Activated naive CD4-positive, alpha-beta T cell treated with anti-CD3 and anti-CD28 coated beads, Interleukin-2, amount 10 ng/mL, durations not matched to agents 7 days and 5 days (primary cell): ENCODE measurements at regions not wholly inside any gene's neighbourhood (a gene's known extent, or its start where the extent isn't known, plus 50 kb on each side); places are given as distances from the start of the nearest gene placed in this dataset.
"Not testable (repeated sequence)": the region's sequence is repeated elsewhere in the genome, so short reads cannot be mapped to it uniquely, and the experiment has no call there.

Experiments
- CTCF ChIA-PET: fragments of 350-600 bp; sonication (Branson Sonifier 250); formaldehyde crosslinking; loops from one replicate; lab custom pipeline; 2021; ENCODE audit warnings: antibody characterized with exemption; lab: Charles Lee
- DNase-seq: peaks from one replicate; pipeline ENCODE4 v3.0.0-alpha.2; 2020
- H3K27ac Mint-ChIP-seq: one replicate; pipeline ENCODE4 v1.8.0; 2021; ENCODE audit warnings: mild to moderate bottlenecking, moderate library complexity, mixed read lengths
- H3K27me3 Mint-ChIP-seq: one replicate; pipeline ENCODE4 v1.8.0; 2021; ENCODE audit warnings: mild to moderate bottlenecking, mixed read lengths
- H3K36me3 Mint-ChIP-seq: one replicate; pipeline ENCODE4 v1.8.0; 2021; ENCODE audit warnings: mixed read lengths
- H3K4me1 Mint-ChIP-seq: one replicate; pipeline ENCODE4 v1.8.0; 2021; ENCODE audit warnings: mixed read lengths
- H3K4me3 Mint-ChIP-seq: one replicate; pipeline ENCODE4 v1.8.0; 2021; ENCODE audit warnings: mild to moderate bottlenecking, moderate library complexity, mixed read lengths
- H3K9me3 Mint-ChIP-seq: one replicate; pipeline ENCODE4 v1.8.0; 2021; ENCODE audit warnings: mixed read lengths

DNA sequence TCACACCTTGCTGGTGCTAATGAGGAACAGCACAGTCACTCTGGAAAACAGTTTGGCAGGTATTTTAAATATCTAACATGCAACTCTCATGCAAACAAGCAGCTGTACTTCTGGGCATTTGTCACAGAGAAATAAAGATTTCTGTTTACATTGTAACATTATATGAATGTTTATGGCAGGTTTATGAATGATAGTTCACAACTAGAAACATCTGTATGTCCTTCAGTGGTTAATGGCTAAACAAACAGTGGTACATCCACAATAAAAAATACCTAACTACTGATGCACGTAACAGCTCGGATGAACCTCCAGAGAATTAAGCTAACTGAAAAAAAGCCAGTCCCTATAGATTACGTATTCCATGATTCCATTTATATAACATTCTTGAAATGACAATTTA lies 109.6 kb downstream of the GPR37 start:
- Mint-ChIP-seq H3K4me1 (no peaks in the 10 kb centered on the region), H3K4me3 (no peak overlapping the region), H3K27me3 (no peaks in the 10 kb centered on the region), H3K27ac (no peak overlapping the region), H3K36me3 (no peaks in the 10 kb centered on the region), H3K9me3 (no peaks in the 10 kb centered on the region)
- no peak for DNase-seq
- CTCF ChIA-PET, result no interaction called here

- Mint-ChIP-seq H3K9me3 (no peaks in the 10 kb centered on the region), H3K4me1 (no peaks in the 10 kb centered on the region), H3K4me3 (no peak overlapping the region), H3K27me3 (no peaks in the 10 kb centered on the region), H3K36me3 (no peaks in the 10 kb centered on the region), H3K27ac (no peak overlapping the region)
- CTCF ChIA-PET, result no interaction called here
- no peak for DNase-seq
Measured at GRCh38 chr7:124652237-124652636, 113.4 kb downstream of the GPR37 start.

DNA sequence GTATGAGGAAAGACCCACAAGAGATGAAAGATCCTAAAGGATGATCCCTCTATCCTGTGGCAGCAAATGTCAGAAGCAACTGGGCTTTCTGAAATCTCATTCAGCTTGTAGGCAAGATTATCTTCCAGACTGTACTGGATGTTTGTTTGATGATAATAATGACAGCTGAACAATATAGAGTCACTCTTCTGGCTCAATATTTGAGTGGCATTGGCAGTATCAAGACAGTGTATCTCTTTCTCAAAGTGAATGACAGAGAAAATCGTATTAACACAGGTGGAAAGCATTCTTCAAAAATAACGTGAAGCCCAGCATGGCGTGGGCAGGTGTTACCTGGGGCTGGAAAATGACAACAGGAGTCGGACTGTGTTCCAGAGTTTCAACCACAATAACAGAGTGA lies 114.5 kb downstream of the GPR37 start:
- no peaks in the 10 kb centered on the region for H3K27me3 Mint-ChIP-seq
- no peak for DNase-seq
- no peak overlapping the region for H3K27ac Mint-ChIP-seq
- no peaks in the 10 kb centered on the region for H3K9me3 Mint-ChIP-seq
- H3K4me1 Mint-ChIP-seq, result no peaks in the 10 kb centered on the region
- H3K36me3 Mint-ChIP-seq, result no peaks in the 10 kb centered on the region
- H3K4me3 Mint-ChIP-seq, result no peak overlapping the region
- CTCF ChIA-PET, result no interaction called here

- no peaks in the 10 kb centered on the region for H3K9me3 Mint-ChIP-seq
- no peak for DNase-seq
- H3K4me3 Mint-ChIP-seq, result no peak overlapping the region
- CTCF ChIA-PET, result no interaction called here
- no peaks in the 10 kb centered on the region for H3K36me3 Mint-ChIP-seq
- no peak overlapping the region for H3K27ac Mint-ChIP-seq
- no peaks in the 10 kb centered on the region for H3K27me3 Mint-ChIP-seq
- no peaks in the 10 kb centered on the region for H3K4me1 Mint-ChIP-seq
Measured at GRCh38 chr7:124649397-124650014, 116.1 kb downstream of the GPR37 start.

DNA sequence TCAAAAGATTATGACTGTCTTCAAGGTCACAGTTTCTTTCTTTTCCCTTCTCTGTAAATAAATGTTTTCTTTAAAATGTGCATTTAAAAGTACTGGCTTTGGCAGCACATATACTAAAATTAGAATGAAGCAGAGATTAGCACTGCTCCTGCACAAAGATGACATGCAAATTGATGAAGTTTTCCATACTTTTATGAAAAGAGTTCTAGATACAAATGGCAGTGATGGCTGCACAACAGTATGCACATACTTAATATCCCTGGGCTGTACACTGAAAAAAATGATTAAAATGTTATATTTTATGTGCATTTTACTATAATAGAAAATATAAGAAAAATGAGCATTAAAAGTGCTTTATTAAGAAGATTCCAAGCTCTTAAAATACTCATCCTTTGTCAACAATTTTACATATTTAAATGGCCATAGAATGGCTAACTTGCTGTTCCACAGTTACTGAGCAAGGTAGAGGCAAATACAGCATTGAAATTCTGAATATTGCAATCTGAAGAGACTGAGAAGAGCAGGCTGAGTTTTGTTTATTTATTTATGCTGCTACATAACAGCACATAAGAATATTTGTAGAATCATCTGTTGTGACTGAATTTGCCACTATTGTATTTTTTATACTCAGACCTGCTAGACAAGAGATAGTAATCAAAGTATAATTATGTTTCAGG lies 117.8 kb downstream of the GPR37 start:
- DNase-seq, result no peak
- no peak overlapping the region for H3K4me3 Mint-ChIP-seq
- H3K27me3 Mint-ChIP-seq, result no peaks in the 10 kb centered on the region
- CTCF ChIA-PET, result no interaction called here
- H3K9me3 Mint-ChIP-seq, result no peaks in the 10 kb centered on the region
- no peaks in the 10 kb centered on the region for H3K4me1 Mint-ChIP-seq
- no peak overlapping the region for H3K27ac Mint-ChIP-seq
- no peaks in the 10 kb centered on the region for H3K36me3 Mint-ChIP-seq

- no peaks in the 10 kb centered on the region for H3K36me3 Mint-ChIP-seq
- no peaks in the 10 kb centered on the region for H3K4me1 Mint-ChIP-seq
- no peak overlapping the region for H3K4me3 Mint-ChIP-seq
- H3K27me3 Mint-ChIP-seq, result no peaks in the 10 kb centered on the region
- H3K27ac Mint-ChIP-seq, result no peak overlapping the region
- no peaks in the 10 kb centered on the region for H3K9me3 Mint-ChIP-seq
- no peak for DNase-seq
- CTCF ChIA-PET, result no interaction called here
Measured at GRCh38 chr7:124645704-124646103, 119.9 kb downstream of the GPR37 start.

- Mint-ChIP-seq H3K4me3 (no peak overlapping the region), H3K27me3 (no peaks in the 10 kb centered on the region), H3K9me3 (no peaks in the 10 kb centered on the region), H3K36me3 (no peaks in the 10 kb centered on the region), H3K4me1 (no peaks in the 10 kb centered on the region), H3K27ac (no peak overlapping the region)
- CTCF ChIA-PET, result no interaction called here
- no peak for DNase-seq
Measured at GRCh38 chr7:124643311-124643811, 122.2 kb downstream of the GPR37 start.

GRCh38 chr7:124635416-124635815 lies 130.2 kb downstream of the GPR37 start:
- no peak for DNase-seq
- no peaks in the 10 kb centered on the region for H3K27me3 Mint-ChIP-seq
- H3K4me3 Mint-ChIP-seq, result no peak overlapping the region

GRCh38 chr7:124633740-124634139 lies 131.9 kb downstream of the GPR37 start:
- Mint-ChIP-seq H3K4me3 (no peak overlapping the region), H3K27ac (no peak overlapping the region), H3K27me3 (no peaks in the 10 kb centered on the region), H3K36me3 (no peaks in the 10 kb centered on the region), H3K4me1 (no peaks in the 10 kb centered on the region), H3K9me3 (peaks cover 5% of the 10 kb centered on the region)
- no peak for DNase-seq
- CTCF ChIA-PET, result no interaction called here

More at GRCh38 chr7:124635416-124635815, 130.2 kb downstream of the GPR37 start:
- no peaks in the 10 kb centered on the region for H3K4me1 Mint-ChIP-seq
- H3K27ac Mint-ChIP-seq, result no peak overlapping the region
- peaks cover 5% of the 10 kb centered on the region for H3K9me3 Mint-ChIP-seq
- no peaks in the 10 kb centered on the region for H3K36me3 Mint-ChIP-seq
- CTCF ChIA-PET, result no interaction called here

GRCh38 chr7:124630395-124630794 lies 135.2 kb downstream of the GPR37 start:
- no peak for DNase-seq
- H3K27ac Mint-ChIP-seq, result no peak overlapping the region
- no peaks in the 10 kb centered on the region for H3K27me3 Mint-ChIP-seq
- no peaks in the 10 kb centered on the region for H3K36me3 Mint-ChIP-seq
- H3K4me1 Mint-ChIP-seq, result no peaks in the 10 kb centered on the region
- H3K4me3 Mint-ChIP-seq, result no peak overlapping the region
- CTCF ChIA-PET, result no interaction called here
- peaks cover 5% of the 10 kb centered on the region for H3K9me3 Mint-ChIP-seq

DNA sequence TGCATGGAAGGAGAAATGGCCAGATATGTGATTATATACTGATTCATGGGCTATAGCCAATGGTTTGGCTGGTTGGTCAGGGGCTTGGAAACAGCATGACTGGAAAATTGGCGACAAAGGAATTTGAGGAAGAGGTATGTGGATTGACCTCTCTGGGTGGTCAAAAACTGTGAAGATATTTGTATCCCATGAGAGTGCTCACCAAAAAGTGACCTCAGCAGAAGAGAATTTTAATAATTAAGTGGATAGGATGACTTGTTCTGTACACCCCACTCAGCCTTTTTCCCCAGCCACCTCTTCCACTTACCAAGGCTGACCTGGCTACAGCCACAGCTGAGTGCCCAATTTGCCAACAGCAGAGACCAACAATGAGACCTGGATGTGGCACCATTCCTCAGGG lies 146.7 kb downstream of the GPR37 start:
- DNase-seq, result no peak
- CTCF ChIA-PET, result no interaction called here
- Mint-ChIP-seq H3K27me3 (no peaks in the 10 kb centered on the region), H3K9me3 (peaks cover 19% of the 10 kb centered on the region), H3K36me3 (no peaks in the 10 kb centered on the region), H3K4me3 (no peak overlapping the region), H3K4me1 (no peaks in the 10 kb centered on the region), H3K27ac (no peak overlapping the region)

DNA sequence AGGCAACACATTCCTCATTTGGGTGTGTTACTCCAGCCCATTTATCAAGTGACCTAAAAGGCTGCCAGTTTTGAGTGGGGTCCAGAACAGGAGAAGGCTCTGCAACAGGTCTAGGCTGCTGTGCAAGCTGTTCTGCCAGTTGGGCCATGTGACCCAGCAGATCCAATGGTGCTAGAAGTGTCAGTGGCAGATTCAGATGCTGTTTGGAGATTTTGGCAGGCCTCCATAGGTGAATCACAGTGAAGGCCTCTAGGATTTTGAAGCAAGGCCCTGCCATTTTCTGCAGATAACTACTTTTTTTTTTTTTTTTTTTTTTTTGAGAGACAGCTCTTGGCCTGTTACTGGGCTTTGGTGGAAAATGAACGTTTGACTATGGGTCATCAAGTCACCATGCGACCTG lies 147.5 kb downstream of the GPR37 start:
- H3K27me3 Mint-ChIP-seq, H3K4me1 Mint-ChIP-seq, CTCF ChIA-PET, H3K4me3 Mint-ChIP-seq, H3K27ac Mint-ChIP-seq, DNase-seq, H3K36me3 Mint-ChIP-seq: not testable (repeated sequence)
- H3K9me3 Mint-ChIP-seq, result peaks cover 18% of the 10 kb centered on the region

DNA sequence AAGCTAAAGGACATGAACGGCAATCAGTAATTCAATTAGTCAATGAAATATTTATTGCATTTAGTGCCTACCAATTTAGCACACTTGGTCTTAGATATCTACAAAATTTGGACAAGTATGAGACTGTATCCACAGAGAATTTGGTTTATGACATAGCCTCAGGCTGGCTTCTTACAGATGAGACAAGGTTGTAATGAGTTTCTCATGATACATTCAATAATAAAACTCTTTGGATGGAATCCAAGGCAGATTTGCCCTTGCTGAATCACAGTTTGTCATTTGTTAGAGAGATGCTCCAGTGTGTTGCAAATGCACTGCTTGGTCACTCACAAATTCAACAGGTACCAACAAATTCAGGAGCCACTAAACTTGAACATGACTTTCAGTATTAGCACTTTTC lies 162.5 kb downstream of the GPR37 start:
- H3K4me3 Mint-ChIP-seq, result no peak overlapping the region
- DNase-seq, result no peak
- no peaks in the 10 kb centered on the region for H3K27me3 Mint-ChIP-seq
- no peaks in the 10 kb centered on the region for H3K9me3 Mint-ChIP-seq
- no peak overlapping the region for H3K27ac Mint-ChIP-seq
- no peaks in the 10 kb centered on the region for H3K4me1 Mint-ChIP-seq
- no peaks in the 10 kb centered on the region for H3K36me3 Mint-ChIP-seq
- CTCF ChIA-PET, result no interaction called here

DNA sequence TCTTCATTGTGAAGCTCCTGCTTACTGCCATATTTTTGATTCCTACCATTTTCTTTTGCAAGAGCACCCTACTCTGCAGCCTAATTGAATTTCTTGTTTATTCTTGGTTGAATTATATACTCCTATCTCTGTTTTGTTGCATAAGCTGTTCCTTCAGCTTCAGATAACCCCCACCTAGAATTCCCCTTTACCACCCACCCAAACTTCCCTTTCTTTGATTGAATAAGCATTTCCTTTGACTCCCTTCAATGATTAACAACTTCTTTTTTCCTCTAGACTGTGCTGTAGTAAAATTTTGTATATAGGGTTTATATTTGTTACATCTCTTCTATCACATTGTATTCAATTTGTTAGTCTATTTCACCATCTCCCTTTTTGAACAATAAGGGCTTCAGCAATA lies 168.1 kb downstream of the GPR37 start:
- no peaks in the 10 kb centered on the region for H3K36me3 Mint-ChIP-seq
- no peak for DNase-seq
- H3K27ac Mint-ChIP-seq, result no peak overlapping the region
- no peaks in the 10 kb centered on the region for H3K9me3 Mint-ChIP-seq
- no peaks in the 10 kb centered on the region for H3K27me3 Mint-ChIP-seq
- CTCF ChIA-PET, result no interaction called here
- no peaks in the 10 kb centered on the region for H3K4me1 Mint-ChIP-seq
- no peak overlapping the region for H3K4me3 Mint-ChIP-seq

GRCh38 chr7:124596881-124597280 lies 168.7 kb downstream of the GPR37 start:
- H3K9me3 Mint-ChIP-seq, result no peaks in the 10 kb centered on the region
- CTCF ChIA-PET, result no interaction called here
- no peak overlapping the region for H3K27ac Mint-ChIP-seq
- H3K4me1 Mint-ChIP-seq, result no peaks in the 10 kb centered on the region
- no peaks in the 10 kb centered on the region for H3K36me3 Mint-ChIP-seq
- DNase-seq, result no peak
- no peak overlapping the region for H3K4me3 Mint-ChIP-seq
- no peaks in the 10 kb centered on the region for H3K27me3 Mint-ChIP-seq
